UCSD-AML1 (cell line): ENCODE measurements at regions not wholly inside any gene's neighbourhood (a gene's known extent, or its start where the extent isn't known, plus 50 kb on each side); places are given as distances from the start of the nearest gene placed in this dataset.
"Not testable (repeated sequence)": the region's sequence is repeated elsewhere in the genome, so short reads cannot be mapped to it uniquely, and the experiment has no call there.

Experiments used
- DNase-seq: peaks from one replicate; lab custom pipeline; 2025; ENCODE audit not compliant: unreplicated experiment; lab: John Stamatoyannopoulos, UW

GRCh38 chr5:92544596-92544995 is 1036.4 kb downstream of the NR2F1-AS1 start:
- DNase-seq, result no peak

GRCh38 chr5:92544036-92544435 is 1037.0 kb downstream of the NR2F1-AS1 start:
- no peak for DNase-seq

GRCh38 chr5:92543201-92543600 is 1037.8 kb downstream of the NR2F1-AS1 start:
- no peak for DNase-seq

GRCh38 chr5:92542017-92542416 is 1039.0 kb downstream of the NR2F1-AS1 start:
- DNase-seq, result not testable (repeated sequence)

- DNase-seq, result no peak
Measured at GRCh38 chr5:92527311-92528078, 1053.5 kb downstream of the NR2F1-AS1 start.

GRCh38 chr5:92525131-92525530 is 1055.9 kb downstream of the NR2F1-AS1 start:
- DNase-seq, result no peak

GRCh38 chr5:92519811-92520632 is 1061.0 kb downstream of the NR2F1-AS1 start:
- DNase-seq, result no peak

- DNase-seq, result no peak
Measured at GRCh38 chr5:92518318-92518904, 1062.6 kb downstream of the NR2F1-AS1 start.

- no peak for DNase-seq
Measured at GRCh38 chr5:92514896-92515295, 1066.1 kb downstream of the NR2F1-AS1 start.

- DNase-seq, result no peak
Measured at GRCh38 chr5:92513067-92513466, 1068.0 kb downstream of the NR2F1-AS1 start.

- DNase-seq, result no peak
Measured at GRCh38 chr5:92508271-92508670, 1072.7 kb downstream of the NR2F1-AS1 start.

GRCh38 chr5:92505925-92506324 is 1075.1 kb downstream of the NR2F1-AS1 start:
- no peak for DNase-seq

- DNase-seq, result no peak
Measured at GRCh38 chr5:92505145-92505544, 1075.9 kb downstream of the NR2F1-AS1 start.

- DNase-seq, result no peak
Measured at GRCh38 chr5:92504346-92504745, 1076.7 kb downstream of the NR2F1-AS1 start.

GRCh38 chr5:92500752-92501151 is 1080.3 kb downstream of the NR2F1-AS1 start:
- DNase-seq, result no peak

- DNase-seq, result no peak
Measured at GRCh38 chr5:92496545-92496944, 1084.5 kb downstream of the NR2F1-AS1 start.

GRCh38 chr5:92494508-92494907 is 1086.5 kb downstream of the NR2F1-AS1 start:
- no peak for DNase-seq

- DNase-seq, result no peak
Measured at GRCh38 chr5:92492908-92493307, 1088.1 kb downstream of the NR2F1-AS1 start.

GRCh38 chr5:92484484-92484883 is 1096.5 kb downstream of the NR2F1-AS1 start:
- DNase-seq, result no peak

GRCh38 chr5:92472981-92473566 is 1090.0 kb upstream of the ARRDC3 start:
- DNase-seq, result no peak

- DNase-seq, result no peak
Measured at GRCh38 chr5:92471861-92472260, 1088.7 kb upstream of the ARRDC3 start.
